ENCODE measurements at regions not wholly inside any gene's neighbourhood (a gene's known extent, or its start where the extent isn't known, plus 50 kb on each side); places are given as distances from the start of the nearest gene placed in this dataset.
"Not testable (repeated sequence)": the region's sequence is repeated elsewhere in the genome, so short reads cannot be mapped to it uniquely, and the experiment has no call there.

GRCh38 chr16:73945631-73946030 is 351.0 kb upstream of the PSMD7 start:
- WGBS, 2 donors, result 81 to 84% methylated on average over 4 of the region's 4 CpGs

GRCh38 chr16:73943184-73943583 is 353.4 kb upstream of the PSMD7 start:
- 93 to 94% methylated on average over 11 of the region's 11 CpGs for WGBS, 2 donors

More at GRCh38 chr16:73945631-73946030, 351.0 kb upstream of the PSMD7 start:
- Histone ChIP-seq H3K27me3 (no peaks in the 10 kb centered on the region), H3K36me3 (no peaks in the 10 kb centered on the region), H3K4me1 (peaks cover 0 to 5% (median 2%) of the 10 kb centered on the region in 4 donors), H3K4me3 (no peak overlapping the region), H3K9me3 (no peaks in the 10 kb centered on the region), H3K27ac (no peak overlapping the region)
- TF ChIP-seq CTCF (IDR thresholded peaks at IDR 0.05) (no peak), POLR2A (IDR thresholded peaks at IDR 0.05) (no peak), EP300 (IDR thresholded peaks at IDR 0.05) (no peak), POLR2AphosphoS5 (IDR thresholded peaks at IDR 0.05) (no peak)
- DNase-seq, result no peak
- no peak for ATAC-seq (ENCODE audit: low FRiP score in 2 of 2)

GRCh38 chr16:73940786-73941185 is 355.8 kb upstream of the PSMD7 start:
- H3K27me3 ChIP-seq; DNase-seq; H3K27ac ChIP-seq; ATAC-seq (ENCODE audit: low FRiP score in 2 of 2); H3K4me3 ChIP-seq; H3K36me3 ChIP-seq; H3K9me3 ChIP-seq; H3K4me1 ChIP-seq: not testable (repeated sequence)
- WGBS, 2 donors, result 93 to 98% methylated on average over 7 of the region's 7 CpGs

More at GRCh38 chr16:73943184-73943583, 353.4 kb upstream of the PSMD7 start:
- H3K36me3 ChIP-seq; H3K27ac ChIP-seq; ATAC-seq (ENCODE audit: low FRiP score in 2 of 2); H3K4me3 ChIP-seq; H3K9me3 ChIP-seq; H3K27me3 ChIP-seq; H3K4me1 ChIP-seq: not testable (repeated sequence)
- peak in 1 of 2 donors; percentile 35 for DNase-seq

- H3K27ac ChIP-seq, result no peak overlapping the region
- no peak for TF ChIP-seq POLR2A (IDR thresholded peaks at IDR 0.05)
- no peak for TF ChIP-seq POLR2AphosphoS5 (IDR thresholded peaks at IDR 0.05)
- TF ChIP-seq EP300 (IDR thresholded peaks at IDR 0.05), result no peak
- TF ChIP-seq CTCF (IDR thresholded peaks at IDR 0.05), result no peak
- no peaks in the 10 kb centered on the region for H3K36me3 ChIP-seq
- no peaks in the 10 kb centered on the region for H3K27me3 ChIP-seq
- ATAC-seq (ENCODE audit: low FRiP score in 2 of 2), result no peak
- H3K4me3 ChIP-seq, result no peak overlapping the region
- 89 to 90% methylated on average over 3 of the region's 3 CpGs for WGBS, 2 donors
- no peaks in the 10 kb centered on the region for H3K4me1 ChIP-seq
- peaks cover 0 to 5% (median 0%) of the 10 kb centered on the region in 4 donors for H3K9me3 ChIP-seq
- no peak for DNase-seq
Measured at GRCh38 chr16:73923951-73924350, 372.7 kb upstream of the PSMD7 start.

GRCh38 chr16:73921295-73921694 is 375.3 kb upstream of the PSMD7 start:
- Histone ChIP-seq H3K9me3 (no peaks in the 10 kb centered on the region), H3K36me3 (no peaks in the 10 kb centered on the region), H3K4me3 (no peak overlapping the region), H3K27me3 (no peaks in the 10 kb centered on the region), H3K4me1 (no peaks in the 10 kb centered on the region), H3K27ac (no peak overlapping the region)
- TF ChIP-seq CTCF (IDR thresholded peaks at IDR 0.05) (no peak), POLR2AphosphoS5 (IDR thresholded peaks at IDR 0.05) (no peak)
- ATAC-seq (ENCODE audit: low FRiP score in 2 of 2), result no peak
- DNase-seq, result no peak
- 92 to 95% methylated on average over 3 of the region's 3 CpGs for WGBS, 2 donors

- Histone ChIP-seq H3K27me3 (no peaks in the 10 kb centered on the region), H3K9me3 (no peaks in the 10 kb centered on the region), H3K36me3 (no peaks in the 10 kb centered on the region), H3K27ac (no peak overlapping the region), H3K4me1 (no peaks in the 10 kb centered on the region), H3K4me3 (no peak overlapping the region)
- peak in 1 of 2 donors; percentile 78 for ATAC-seq (ENCODE audit: low FRiP score in 2 of 2)
- TF ChIP-seq POLR2AphosphoS5 (IDR thresholded peaks at IDR 0.05), result no peak
- no peak for TF ChIP-seq POLR2A (IDR thresholded peaks at IDR 0.05)
- no peak for TF ChIP-seq EP300 (IDR thresholded peaks at IDR 0.05)
- no peak for TF ChIP-seq CTCF (IDR thresholded peaks at IDR 0.05)
- WGBS, 2 donors, result 59 to 65% methylated on average over 10 of the region's 10 CpGs
- DNase-seq, result peak in 1 of 2 donors; percentile 22
Measured at GRCh38 chr16:73916829-73917594, 379.6 kb upstream of the PSMD7 start.

Measured in upper lobe of left lung (tissue), 6 donors.